RPMI8226 (cell line): ENCODE measurements at regions not wholly inside any gene's neighbourhood (a gene's known extent, or its start where the extent isn't known, plus 50 kb on each side); places are given as distances from the start of the nearest gene placed in this dataset.
"Not testable (repeated sequence)": the region's sequence is repeated elsewhere in the genome, so short reads cannot be mapped to it uniquely, and the experiment has no call there.

ENCODE experiments used
- DNase-seq: peaks from one replicate; pipeline ENCODE4 v3.0.0-alpha.2; 2015

DNA sequence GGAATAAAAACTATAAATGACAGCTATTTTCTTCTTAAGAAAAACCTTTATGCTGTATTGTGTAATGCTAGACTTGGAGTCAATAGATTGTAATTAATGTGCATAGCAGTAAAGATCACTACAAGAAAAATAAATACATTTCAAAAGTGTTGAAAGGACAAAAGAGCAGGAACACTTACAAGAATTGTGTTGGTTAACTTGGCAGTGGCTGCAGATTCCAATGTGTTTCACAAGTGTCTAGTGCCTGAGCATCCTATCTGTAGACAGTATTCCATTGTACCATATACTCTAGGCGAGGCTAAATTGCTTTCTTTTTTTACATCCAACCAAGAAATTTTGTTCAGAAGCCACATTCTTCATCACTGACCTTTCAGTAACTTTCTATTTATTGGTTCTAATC, 924.1 kb downstream of the EPHA7 start:
- no peak for DNase-seq

DNA sequence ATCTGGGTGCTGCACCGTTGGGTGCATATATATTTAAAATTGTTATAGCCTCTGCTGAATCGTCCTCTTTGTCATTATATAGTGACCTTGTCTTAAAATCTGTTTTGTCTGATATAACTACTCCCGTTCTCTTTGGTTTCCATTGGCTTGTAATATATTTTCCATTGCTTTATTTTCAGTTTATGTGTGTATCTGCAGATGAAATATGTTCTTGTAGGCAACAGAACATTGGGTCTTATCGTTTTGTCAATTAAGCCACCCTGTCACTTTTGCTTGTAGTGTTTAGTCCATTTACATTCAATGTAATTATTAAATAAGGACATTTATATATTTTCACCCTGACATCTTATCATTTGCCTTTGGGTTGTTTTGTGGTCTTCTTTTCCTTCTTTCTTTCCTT, 933.9 kb downstream of the EPHA7 start:
- DNase-seq: no peak

DNA sequence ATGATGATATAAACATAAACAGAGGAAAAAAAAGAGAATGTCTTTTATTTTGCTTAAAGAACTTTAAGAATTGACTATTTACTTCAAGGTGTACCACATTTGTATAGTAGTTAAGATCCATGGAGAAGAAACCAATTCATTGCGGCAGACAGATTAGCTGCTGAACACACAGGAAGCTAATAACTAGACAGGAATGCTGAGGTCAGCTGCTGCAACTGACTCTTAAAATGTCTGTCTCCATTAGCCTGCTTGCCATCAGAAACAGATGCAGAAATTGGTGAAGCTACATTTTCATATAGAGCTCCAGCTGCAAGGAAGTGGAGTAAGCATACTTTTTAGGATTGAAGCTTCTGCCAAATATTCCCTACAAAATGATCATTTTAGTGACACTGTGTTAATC, 939.5 kb downstream of the EPHA7 start:
- DNase-seq: peak; percentile 27

DNA sequence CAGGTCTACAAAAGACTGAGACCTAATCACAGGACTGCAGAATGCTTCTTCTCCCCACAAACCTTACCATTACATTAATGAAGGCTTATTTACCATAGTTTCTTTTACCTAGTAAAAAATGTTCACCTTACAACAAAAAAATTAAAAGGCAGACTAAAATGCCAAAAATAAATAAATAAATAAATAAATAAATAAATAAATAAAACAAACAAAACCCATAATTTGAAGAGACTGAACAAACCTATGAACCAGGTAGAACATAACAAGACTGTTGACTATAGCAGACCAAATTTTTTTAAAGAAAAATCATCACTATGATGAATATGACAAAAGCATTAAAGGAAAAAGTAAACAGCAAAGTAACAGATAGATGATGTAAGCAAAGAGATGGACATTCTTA, 946.3 kb downstream of the EPHA7 start:
- no peak for DNase-seq

DNA sequence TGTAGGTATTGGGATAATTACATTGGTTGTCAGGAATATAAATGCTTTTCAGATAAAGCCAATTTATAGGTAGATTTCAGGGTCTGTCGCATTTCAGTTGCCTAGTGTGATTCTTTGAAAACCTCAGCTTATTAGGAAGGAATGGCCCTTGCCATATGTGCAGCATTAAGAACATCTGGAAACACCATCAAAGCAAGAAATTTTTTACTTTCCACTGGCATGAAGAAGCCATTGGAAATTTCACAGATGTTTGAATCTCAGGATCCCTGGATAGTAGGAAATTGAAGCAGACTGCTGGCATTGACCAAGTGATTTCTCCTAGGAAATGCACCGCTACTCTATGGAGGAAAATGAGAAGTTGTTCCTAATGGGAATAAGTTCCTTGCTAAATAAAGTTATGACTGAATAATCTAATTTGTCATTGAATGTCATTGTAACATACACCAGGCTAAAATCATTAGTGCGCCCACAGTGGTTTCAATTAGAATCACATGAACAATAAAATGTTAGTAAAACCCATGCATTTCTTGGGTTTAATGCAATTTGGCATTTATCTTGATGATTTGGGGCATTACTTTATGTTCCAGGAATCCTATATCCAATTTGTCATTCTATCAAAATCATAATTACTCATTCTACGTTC, 950.1 kb downstream of the EPHA7 start:
- DNase-seq: no peak

DNA sequence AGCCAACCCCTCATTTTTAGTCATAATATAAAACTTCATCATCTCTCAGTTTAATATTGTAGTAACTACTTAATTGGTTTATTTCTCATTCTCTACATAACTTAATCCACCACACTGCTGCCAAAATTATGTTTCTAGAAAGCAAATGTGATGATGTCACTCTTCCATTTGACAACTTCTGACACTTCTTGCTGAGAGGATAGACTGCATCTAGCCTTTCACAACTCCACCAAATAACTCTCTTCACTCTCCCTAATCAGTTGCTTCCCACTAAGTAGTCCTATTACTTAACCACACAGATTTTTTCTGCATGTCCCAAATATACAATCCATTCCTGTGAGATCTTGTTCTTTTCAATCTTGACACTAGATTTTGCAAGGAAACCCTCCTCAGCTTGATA, 951.3 kb downstream of the EPHA7 start:
- DNase-seq: no peak

DNA sequence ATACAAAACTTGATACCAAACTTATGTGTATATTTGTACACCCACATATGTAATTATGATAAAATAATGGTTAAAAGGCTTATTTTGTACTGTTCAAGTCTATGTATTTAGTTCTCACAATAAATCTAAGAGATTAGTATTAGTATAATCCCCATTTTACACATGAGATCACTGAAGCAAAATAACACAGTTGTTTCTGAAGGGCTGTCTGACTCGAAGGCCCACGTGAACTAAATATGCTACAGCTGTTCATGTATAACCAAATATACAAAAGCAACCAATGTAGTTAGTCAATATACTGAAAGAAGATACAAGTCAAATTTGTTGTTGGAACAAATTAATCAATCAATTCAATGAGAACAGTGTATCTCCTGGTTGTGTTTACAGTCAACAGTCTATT, 959.2 kb downstream of the EPHA7 start:
- no peak for DNase-seq

DNA sequence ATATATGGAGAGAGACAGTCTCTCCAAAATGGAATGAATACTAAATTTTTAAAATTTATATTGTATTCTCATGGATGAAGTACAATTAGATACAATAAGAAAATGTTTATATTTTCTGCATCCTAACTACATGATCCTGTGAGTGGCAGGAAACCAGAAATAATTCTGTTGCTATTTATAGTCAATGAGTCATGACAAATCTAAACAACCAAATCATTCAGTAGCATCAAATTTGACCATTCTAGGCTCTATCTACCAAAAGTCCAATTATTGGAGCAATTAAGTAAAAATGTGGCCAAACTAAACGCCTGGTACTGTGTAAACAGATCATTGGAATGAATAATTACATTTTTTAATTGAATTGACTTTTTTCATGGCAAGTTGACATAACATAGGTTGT, 959.8 kb downstream of the EPHA7 start:
- DNase-seq: no peak

DNA sequence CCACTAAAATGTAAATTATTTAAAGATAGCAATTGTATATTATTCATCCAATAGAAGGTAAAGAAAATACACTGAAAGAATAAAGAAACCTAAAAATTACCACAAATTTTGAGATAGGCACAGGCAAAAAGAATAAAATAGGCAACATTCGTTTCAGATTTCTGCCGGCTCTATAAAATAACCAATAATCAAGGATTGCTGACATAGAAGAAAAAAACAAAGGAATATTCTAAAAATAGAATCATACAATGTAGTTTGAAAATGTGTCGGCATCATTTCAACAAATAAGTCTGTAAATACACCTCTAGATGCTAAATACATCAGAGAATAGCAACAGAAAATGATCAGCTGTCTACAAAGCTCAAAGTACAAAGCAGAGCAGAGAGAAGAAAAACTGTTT, 973.3 kb downstream of the EPHA7 start:
- no peak for DNase-seq

DNA sequence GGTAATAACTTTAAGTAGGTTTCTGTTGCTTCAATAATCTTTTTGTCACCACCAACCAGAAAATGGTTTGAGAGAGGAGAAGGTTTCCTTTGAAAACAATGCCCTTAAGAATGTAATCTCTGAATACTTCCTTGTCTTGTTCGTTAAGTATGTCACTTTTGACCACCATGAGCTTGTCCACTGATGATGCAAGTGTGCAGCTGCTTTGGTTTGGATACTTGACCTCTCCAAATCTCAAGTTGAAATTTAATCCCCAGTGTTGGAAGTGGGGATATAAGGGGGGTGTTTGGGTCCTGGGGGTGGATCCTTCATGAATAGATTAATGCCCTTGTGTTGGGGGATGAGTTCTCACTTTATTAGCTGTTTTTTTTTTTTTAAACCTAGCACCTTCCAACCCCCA, 985.4 kb downstream of the EPHA7 start:
- DNase-seq: no peak

DNA sequence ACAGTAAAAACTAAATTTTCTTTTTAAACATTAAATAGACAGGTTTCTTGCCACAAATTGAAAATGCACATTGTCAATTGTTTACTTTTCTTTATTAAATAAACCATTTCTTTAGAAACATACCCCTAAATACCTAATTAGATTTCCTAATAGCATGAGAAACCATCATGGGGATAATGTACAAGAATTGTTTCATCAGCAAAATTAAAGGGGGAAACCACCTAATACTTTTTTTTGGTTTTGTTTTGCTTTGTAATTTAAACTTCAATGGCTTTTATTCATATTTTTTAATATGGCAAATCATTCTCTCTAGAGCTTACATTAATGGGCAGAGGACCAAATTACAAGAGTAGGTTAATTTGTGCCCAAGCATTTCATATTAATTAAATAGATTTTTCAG, 987.9 kb downstream of the EPHA7 start:
- DNase-seq: no peak

DNA sequence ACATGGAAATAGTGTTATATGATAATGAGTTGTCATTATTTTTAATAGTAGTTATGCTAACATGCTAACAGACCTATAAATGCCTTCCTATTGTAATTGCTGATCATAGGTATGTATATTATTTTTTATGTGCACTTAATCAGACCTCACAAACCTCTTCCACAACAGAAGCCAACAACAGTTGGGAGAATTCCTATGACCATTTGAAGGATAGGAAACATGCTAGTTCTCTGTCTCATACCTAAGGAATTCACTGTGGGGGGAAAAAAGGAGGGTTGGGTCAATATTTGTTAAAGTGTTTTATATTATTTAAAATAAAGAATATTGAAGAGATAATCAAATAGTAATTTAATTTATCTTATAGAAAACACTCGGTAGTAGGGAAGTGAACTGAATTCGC, 990.9 kb downstream of the EPHA7 start:
- no peak for DNase-seq

DNA sequence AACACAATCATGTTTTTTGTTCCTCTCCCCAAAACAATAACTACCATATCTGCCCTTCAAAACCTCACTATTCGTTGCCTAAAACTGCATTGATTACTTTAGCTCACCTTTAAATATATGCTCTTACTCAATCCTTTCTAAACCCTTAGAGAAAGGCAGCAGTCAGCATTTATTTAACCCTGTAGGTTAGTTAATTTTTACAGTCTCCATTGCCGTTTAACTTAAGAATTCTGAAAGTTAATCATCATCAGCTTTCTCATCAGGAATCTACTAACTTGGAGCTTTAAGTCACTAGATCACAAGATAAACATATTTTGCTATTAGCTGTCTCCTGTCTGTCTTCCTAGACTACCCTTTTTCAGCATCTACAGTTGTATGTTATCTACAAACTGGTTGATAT, 991.9 kb downstream of the EPHA7 start:
- DNase-seq: no peak

DNA sequence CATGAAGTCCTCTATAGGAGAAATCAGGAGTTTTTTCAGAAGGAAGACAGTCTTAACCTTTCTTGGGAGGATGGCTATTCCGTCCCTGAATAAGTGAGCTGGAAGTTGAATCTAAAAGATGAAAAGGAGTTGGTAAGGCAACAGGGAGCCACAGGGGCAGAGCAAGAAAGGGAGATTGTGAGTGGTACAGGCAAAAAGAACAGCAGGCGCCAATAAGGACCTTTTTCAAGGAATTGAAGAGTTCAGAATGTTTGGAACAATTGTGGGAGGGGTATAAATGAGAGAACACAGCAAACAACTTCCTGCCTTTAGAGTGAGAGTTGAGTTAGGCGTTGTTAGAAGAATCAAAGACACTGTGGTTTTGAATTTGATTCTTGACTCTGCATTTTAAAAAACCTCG, 1003.7 kb downstream of the EPHA7 start:
- no peak for DNase-seq

DNA sequence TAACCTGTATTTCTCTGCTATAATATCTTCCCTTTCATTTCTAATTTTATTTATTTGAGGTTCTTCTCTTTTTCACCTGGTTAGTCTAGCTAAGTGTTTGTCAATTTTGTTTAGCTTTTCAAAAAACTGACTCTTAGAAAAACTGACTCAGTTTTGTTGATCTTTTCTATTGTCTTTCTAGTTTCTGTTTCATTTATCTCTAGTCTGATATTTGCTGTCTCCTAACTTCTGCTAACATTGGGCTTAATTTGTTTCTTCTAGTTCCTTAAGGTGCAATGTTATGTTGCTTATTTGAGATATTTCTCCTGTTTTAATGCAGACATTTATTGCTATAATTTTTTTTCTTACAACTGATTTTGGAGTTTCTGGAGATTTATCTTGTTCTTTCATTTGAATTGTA, 1011.0 kb downstream of the EPHA7 start:
- no peak for DNase-seq

DNA sequence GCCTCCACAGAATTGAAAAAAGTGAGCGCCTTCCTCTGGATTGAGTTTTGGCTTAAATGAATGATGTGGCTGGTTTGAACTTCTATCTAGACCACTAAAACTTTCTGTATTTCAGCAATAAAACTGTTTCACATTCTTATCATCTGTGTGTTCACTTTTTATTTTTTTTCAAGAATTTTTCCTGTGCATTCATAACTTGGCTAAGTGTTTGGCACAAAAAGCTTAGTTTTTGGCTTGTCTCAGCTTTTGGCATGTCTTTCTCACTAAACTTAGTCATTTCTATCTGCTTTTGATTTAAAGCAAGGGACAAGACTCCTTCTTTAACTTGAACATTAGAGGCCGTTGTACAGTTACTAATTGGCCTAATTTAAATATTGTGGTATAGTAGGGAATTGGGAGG, 1015.1 kb downstream of the EPHA7 start:
- no peak for DNase-seq

DNA sequence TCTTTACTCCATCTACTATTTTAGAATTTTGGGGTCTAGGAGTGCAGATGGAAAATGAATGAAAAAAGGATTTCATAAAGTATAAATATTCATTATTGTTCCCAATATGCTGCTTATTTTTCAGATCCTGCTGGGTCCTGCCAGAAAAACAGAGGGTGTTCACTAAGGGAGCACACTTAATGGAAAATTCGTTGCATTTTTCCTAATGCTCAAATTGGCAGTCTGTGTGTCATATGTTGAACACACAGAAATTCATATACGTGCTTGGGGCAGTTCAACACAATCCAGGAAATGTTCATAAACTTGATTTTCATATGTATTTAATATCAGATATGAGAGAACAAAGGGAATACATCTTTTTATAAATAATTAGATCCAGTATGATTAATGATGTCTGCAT, 1019.4 kb downstream of the EPHA7 start:
- no peak for DNase-seq

DNA sequence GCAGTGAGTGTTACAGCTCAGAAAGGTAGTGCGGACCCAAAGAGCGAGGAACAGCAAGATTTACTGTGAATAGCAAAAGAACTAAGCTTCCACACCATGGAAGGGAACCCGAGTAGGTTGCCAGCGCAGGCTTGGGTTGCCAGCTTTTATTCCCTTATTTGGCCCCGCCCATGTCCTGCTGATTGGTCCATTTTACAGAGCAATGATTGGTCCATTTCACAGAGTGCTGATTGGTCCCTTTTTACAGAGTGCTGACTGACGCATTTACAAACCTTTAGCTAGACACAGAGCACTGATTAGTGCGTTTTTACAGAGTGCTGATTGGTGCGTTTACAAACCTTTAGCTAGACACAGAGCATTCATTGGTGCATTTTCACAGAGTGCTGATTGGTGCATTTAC, 1030.7 kb downstream of the EPHA7 start:
- not testable (repeated sequence) for DNase-seq

DNA sequence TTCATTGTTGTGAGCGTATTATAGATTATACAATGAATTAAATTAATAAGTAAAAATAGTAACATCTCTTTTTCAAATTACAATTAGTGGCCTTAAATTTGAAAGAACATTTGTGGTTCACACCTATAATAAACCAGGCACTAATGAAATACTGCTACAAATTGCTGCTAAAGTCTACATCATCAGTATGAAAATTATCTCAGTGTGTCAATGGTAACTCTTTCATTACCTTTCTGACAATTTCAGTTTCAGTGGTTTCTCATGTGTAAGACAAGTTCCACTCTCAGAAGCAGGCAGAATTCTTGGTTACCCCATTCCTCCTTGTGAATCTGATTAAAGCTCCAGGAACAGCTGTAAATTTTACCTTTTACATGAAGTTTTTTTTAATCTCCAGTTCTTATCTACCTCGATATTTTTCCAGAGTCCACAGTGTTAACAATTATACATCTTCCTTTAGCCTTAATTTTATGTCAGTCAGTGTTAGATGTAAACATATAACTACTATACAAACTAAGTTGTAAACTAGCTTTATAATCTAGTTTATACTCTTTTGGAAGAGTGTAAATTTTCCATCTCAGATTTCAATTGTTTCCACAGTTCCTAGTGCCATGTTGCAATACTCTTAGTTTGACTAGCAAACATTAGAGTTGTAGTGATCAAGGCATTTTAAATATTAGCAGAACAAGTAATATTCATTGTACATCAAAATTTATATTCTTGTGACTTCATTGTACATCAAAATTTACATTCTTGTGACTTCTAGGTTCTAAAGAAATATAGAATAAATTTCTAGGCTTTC, 1038.4 kb downstream of the EPHA7 start:
- no peak for DNase-seq

DNA sequence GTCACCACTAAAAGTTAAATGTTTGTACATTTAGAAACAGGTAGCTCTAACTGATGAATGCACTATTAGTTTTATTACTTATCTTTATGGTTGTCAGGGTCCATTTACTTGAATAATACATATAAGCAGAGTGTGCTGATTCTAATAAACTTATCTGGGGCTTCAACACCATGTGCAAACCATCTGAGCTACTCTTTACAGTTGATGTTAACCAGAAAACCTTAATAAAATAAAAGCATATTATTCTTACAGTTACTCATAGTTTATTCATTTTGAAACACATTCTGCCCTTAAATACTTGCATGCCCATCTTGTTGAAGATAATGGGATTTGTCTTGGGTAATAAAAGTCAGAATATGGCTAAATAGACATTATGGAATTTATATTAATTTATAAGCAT, 1042.2 kb downstream of the EPHA7 start:
- DNase-seq: no peak

DNA sequence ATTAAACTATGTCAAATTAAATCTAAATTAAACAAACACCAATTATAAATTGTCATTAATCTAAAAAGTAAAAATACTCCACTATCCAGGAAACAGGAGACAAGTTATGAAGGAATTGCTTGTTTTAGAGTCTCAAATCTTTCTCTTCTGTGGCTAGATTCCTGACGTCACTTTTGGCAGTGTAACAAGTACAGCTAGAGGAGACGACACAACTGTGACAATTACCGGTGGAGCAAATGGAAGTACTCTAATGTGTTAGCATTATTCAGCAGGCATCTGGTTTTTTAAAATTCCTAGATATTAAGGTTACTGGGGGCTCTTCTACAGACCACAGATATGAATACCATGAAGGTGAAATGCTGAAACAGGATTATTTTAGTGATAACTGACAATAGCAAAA, 1042.7 kb downstream of the EPHA7 start:
- DNase-seq: no peak

DNA sequence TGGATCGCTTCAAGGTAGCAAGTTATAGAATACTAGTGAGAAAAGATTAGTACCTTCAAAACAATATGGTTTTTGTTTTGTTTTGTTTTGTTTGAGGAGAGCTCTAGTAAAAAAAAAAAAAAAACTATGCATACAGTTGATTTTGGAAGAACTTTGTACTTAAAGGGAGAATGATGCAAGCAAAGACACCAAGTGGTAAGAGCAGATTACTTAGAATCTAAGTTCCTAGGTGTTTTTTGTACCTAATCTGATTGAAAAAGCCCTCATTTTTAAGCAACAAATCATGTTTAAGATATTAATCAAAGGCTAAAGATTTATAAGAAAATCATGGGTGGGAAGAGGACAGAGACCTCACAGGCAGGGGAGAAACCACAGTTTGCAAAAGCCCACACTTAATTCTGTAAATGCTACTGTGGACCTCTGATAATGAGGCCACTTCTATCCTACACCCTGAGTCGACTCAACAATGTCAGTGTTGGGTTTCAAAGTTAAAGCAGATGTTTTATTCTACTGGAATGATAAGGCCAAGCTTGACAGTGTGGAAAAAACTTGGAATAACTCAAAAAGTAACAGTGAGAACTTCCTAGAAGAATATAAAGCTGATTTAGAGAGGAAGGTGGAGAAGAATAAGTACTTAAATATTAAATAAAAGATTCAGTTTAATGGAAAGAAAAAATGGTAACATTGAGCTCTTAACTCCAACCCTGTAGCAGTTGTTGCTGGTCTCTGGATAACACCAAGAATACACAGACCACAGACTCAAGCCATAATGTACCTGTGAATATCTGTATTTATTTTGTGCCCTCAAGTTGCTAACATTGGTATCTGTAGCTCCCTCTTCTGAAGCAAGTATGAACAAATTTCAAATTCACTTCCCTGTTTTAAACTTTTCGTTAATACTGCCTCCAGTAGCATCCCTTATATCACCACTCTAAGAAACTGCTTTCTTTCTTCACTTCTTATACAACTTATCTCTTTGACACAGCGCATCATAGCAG, 1047.8 kb downstream of the EPHA7 start:
- DNase-seq: no peak

DNA sequence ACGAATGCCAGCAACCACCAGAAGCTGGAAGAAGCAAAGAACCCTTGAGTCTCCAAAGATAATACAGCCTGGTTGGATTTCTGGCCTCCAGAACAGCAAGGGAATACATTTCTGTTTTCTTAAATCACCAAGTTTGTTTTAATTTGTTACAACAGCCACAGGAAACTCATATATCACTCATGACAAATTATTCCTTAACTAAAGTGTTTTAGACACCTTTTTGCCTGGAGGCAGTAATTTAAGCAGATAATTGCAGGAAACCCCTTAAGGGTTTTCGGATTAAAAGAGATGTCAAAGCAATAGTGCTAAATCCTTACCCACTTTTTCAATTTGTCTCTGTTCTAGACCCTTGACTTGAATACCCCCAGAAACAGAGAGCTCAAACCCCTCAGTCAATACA, 1050.0 kb downstream of the EPHA7 start:
- no peak for DNase-seq
